Ramos (cell line): ENCODE measurements at regions not wholly inside any gene's neighbourhood (a gene's known extent, or its start where the extent isn't known, plus 50 kb on each side); places are given as distances from the start of the nearest gene placed in this dataset.
"Not testable (repeated sequence)": the region's sequence is repeated elsewhere in the genome, so short reads cannot be mapped to it uniquely, and the experiment has no call there.

Source experiments
- in situ Hi-C: fragments of 300-500 bp; cut with MboI; formaldehyde crosslinking; loops from one replicate; pipeline ENCODE4 v1.14.3; 2022; ENCODE audit warnings: low sequenced_read_pairs; ENCODE audit not compliant: unreplicated experiment

- in situ Hi-C loops: no loop called here
Observed at GRCh38 chr2:145792745-145793144, 1272.8 kb upstream of the ZEB2 start.

- in situ Hi-C loops: no loop called here
Observed at GRCh38 chr2:145789636-145790035, 1269.7 kb upstream of the ZEB2 start.

GRCh38 chr2:145787597-145788361 lies 1267.9 kb upstream of the ZEB2 start:
- in situ Hi-C loops: not testable (repeated sequence)

DNA sequence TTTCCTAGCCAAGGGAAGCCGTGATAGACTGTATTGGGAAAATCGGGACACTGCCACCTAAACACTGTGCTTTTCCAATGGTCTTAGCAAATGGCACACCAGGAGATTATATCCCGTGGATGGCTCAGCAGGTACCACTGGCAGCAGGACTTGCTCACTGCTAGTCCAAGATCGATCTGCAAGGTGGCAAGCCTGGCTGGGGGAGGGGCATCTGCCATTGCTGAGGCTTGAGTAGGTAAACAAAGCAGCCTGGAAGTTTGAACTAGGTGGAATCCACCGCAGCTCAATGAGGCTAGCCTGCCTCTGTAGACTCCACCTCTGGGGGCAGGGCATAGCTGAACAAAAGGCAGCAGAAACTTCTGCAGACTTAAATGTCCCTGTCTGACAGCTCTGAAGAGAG lies 1262.7 kb upstream of the ZEB2 start:
- in situ Hi-C loops: not testable (repeated sequence)

GRCh38 chr2:145777914-145778313 lies 1258.0 kb upstream of the ZEB2 start:
- in situ Hi-C loops: no loop called here

DNA sequence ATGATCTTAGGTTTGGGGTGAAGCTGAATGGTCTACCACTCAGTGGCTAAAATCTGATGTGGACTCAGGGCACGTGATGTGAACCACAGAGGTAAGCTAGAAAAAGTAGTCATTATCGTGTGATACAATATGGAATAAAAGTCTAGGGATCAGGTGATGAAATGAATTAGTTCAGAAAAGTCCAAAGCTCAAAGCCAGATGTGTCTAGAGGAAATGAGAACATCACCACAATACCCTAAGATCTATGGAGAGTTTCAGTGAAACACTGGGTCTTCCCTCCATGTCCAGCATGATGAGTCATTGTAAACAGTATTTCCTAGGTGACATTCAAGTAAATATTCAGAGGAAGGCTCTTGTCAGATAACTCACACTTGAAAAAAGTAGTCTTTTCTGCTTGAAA lies 1257.4 kb upstream of the ZEB2 start:
- in situ Hi-C loops: no loop called here

- in situ Hi-C loops: no loop called here
Observed at GRCh38 chr2:145775591-145775990, 1255.7 kb upstream of the ZEB2 start.

DNA sequence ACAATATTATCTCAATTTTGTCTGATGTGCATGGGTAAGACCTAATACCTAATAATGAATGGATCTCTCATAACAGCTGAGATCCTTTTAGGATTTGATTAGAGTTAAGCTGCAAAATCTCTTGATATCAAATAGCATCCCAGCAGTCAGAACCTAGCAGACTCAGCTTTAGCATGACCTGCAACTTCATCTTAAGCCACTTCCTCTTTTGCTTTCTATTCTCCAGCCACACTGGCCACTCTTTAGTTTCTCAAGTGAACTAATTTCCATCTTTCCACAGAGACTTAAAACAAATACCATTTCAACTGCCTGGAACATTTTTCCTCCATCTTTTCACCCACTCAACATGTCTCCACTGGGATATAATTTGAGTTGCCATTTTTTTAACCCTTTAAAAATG lies 1251.6 kb upstream of the ZEB2 start:
- in situ Hi-C loops: no loop called here

DNA sequence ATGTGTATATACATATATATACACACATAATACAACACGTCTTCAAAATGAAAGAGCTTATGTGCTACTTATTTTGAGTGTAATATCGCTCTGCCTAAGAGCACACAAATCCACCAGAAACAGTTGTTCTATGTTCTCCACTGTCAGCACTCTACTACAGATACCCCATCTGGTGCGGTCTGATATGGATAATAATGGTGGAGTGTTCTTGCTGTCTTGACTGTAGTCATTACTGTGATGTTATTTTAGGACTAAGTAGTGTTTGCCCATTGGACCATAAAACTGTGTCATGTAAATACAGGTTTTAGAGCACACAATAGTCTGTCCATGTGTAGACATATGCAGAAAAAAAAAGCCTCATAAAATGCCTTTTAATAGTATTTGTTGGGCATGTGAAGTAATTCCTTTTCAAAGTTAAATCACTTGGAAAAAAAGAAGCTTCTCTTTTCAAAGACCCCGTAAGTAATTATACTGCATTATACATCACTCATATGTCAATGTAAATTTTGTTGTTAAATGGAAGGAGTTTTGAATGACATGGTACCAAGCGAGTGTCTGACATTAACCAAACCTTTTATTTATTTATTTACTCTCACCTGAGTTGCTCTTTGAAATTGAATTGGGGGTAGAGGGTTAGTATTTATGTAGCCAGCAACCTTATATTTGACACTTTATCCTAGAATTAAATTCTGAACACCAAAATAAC lies 1249.2 kb upstream of the ZEB2 start:
- in situ Hi-C loops: no loop called here

DNA sequence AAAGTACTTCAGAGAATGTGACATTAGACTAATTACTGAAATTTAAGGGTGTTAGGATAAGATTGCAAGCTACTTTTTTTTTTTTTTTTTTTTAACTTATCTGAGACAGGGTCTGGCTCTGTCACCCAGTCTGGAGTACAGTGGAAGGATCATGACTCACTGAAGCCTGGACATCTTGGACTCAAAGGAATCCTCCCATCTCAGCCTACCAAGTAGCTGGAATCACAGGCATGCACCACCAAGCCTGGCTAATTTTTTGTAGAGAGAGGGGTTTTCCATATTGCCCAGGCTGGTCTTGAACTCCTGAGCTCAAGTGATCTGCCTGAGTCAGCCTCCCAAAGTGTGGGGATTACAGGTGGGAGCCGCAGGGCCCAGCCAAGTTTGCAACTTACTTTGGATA lies 1246.0 kb upstream of the ZEB2 start:
- in situ Hi-C loops: no loop called here

DNA sequence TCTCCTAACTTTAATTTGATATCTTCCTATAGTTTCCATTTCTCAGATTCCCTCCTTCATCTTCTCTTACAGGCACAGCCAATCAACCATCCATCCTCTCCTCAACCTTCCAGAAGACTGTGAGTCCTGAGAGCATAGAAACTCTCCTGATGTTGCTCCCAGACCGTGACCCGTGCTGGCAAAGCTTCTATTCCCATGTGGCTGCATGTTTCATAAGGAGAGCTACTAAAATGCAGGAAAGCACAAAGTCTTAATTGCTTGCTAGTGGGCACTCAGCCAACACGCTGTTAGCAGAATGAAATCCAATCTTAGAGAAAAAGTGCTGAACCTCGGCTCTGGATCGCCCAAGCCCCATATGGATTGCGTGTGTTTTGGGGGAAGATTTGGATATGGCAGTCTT lies 1244.7 kb upstream of the ZEB2 start:
- in situ Hi-C loops: no loop called here

DNA sequence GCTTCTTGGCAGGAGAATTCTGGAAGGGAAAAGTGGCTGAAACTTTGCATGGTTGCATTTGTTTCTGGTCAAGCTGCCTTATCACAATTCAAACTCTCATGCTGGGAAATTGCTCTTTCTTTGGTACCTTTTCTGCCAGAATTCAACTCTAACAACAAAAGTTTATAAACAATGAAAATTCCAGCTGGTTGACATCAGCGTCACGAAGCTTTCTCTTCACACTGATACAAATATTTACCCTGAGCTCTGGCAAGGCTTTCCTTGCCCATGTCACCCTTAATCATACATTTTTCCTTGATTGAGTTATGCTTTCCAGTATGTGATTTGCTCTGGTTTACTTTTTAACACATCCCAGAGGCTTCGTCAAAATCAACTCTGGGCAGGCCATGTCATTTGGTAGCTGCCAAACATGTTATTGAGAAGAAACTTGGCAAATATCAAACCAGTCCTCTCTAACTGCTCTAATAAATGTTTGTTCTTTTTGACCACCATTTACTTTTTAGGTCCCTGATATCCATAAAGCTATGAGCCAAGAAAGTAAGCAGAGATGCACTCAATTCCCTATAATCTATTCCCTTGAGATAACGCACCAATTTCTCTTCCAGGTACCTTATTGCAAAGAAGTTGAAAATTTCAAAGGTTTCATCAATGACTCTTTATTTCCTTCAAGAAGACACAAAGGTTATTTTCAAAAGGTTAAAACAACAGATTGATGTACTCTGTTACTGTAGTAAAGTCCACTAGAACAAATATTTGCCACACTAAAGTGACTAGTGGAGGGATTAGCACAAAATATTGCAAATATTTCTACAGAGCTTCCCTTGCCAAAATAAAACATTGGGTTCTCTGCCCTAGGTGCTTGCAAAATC lies 1241.1 kb upstream of the ZEB2 start:
- in situ Hi-C loops: no loop called here

DNA sequence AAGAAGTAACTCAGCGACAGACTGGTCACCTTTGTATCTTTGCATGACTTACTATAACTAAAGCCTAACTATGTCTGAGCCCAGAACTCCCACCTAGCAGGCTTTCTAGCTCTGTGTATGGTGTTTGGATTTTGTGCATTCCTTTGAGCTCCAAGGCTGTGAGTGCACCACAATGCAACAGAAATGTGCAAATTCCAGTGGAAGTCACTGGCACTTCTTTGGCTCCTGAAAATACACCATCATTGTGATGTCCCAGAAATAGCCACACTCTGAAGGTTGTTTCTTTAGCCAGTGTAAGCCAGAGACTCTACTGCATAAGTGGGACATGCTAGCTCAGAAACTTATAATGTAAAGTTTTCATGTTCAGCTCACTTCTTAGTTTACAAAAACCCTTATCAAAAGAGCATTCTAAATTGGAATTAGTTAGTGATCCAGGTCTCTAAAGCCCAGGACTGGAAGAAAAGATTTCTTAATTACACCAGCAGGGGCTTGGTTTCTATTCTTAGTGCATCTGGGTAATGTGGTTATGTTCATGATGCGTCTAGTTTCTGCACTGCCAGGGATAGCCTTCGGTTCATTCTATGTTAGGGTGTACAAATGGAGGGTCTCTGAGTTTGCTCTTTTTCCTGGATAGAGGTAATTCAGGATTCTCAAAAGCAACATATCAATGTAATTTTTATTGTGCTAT lies 1239.5 kb upstream of the ZEB2 start:
- in situ Hi-C loops: no loop called here

- in situ Hi-C loops: no loop called here
Observed at GRCh38 chr2:145757503-145758246, 1237.8 kb upstream of the ZEB2 start.

DNA sequence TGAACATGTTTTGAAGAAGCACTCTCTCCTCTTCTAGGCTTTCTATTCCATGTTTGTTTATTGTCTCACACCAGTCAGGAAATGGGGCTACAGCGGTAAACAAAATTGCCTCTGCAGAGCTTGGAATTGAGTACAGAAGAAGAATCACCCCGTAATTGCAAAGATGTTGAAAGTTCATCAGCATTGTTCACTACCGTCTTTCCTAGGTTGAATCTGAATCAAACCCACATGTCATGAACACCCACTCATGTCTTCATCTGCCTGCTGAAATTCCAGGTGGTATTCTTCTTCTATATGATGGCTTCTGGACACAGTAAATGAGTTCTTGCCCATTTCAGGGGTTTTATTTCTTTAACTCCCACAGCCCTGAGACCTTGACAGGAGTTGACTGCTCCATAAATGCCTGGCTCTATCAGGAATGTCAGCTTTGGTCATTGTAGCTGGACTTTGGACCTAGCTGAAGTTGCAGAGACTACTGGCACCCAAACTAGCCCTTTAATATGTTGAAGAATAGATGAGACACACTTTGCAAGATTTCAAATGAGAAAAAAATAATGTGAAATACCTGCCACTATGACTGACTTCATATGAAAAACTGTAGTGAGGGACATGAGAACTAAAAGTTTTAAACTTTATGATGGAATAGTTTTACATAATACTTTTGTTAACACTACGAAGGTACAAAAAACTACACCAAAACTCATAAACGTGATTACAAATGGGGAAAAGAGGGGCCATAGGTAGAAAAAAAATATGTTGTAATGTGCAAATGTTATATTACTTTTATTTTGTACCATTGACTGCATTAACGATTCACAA lies 1235.3 kb upstream of the ZEB2 start:
- in situ Hi-C loops: no loop called here

- in situ Hi-C loops: no loop called here
Observed at GRCh38 chr2:145753966-145754365, 1234.0 kb upstream of the ZEB2 start.

DNA sequence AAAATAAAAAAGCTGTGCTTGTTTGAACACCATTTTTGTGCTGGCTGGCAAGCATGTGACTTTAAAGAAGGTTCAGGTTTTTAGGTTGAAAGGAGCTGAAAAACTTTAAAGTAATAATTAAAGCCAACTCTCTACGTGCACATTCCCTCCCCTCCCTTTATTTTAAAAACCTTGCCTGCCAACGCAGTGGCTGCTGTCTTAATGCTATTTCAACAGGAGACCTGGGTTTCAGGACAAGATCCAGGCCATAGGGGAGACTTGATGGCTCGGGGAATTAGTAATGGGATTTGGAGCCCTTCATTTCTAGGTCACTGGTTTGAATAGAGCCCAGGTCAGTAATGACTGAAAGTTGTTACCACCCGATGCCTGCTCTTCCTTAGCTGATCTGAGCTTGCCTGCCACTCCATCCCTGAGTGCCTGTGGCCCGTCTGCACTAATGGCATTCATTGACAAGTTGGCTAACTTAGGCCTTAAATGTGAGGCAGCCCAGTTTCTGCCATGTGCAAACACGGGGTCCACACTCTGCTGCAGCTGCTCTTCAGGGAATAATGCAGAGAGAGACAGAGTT lies 1233.2 kb upstream of the ZEB2 start:
- in situ Hi-C loops: no loop called here

GRCh38 chr2:145752091-145752806 lies 1232.3 kb upstream of the ZEB2 start:
- in situ Hi-C loops: no loop called here
